ENCODE measurements at regions not wholly inside any gene's neighbourhood (a gene's known extent, or its start where the extent isn't known, plus 50 kb on each side); places are given as distances from the start of the nearest gene placed in this dataset.

DNA sequence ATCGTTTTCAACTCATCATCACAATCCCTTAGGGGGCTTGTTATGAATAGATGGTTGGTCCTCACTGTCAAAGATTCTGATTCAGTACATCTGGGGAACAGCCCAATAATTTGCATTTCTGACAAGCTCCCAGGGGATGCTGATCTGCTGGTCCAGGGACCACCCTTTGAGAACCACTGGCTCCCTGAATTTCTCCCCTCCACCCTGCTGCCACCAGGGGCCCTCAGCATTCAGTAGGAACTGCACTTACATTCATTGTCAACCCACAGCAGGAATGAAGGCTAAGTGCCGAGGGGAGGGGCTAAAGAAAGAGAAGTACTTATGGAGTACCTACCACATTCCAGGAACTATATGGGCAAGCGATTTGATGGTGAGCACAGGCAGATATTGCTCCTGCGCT, 85.9 kb downstream of the BOD1 start:
- H3K36me3 ChIP-seq (ENCODE audit: insufficient read depth, low read length, poor library complexity, severe bottlenecking): no peaks in the 10 kb centered on the region
- peaks cover 17% of the 10 kb centered on the region for H3K27me3 ChIP-seq (replicated peaks; ENCODE audit: insufficient read depth, low read depth, low read length, poor library complexity)
- H3K4me1 ChIP-seq (ENCODE audit: insufficient read depth, low read length, poor library complexity, severe bottlenecking): no peaks in the 10 kb centered on the region
- ChIA-PET POLR2A (ENCODE audit: low non-redundant PET) (no interaction called here), CTCF (no interaction called here)
- intact Hi-C loops (cut with micrococcal nuclease; ENCODE audit: unreplicated experiment): no loop called here
- H3K27ac ChIP-seq (ENCODE audit: low read depth, low read length, poor library complexity, severe bottlenecking): no peak overlapping the region
- no peaks in the 10 kb centered on the region for H3K9me3 ChIP-seq (ENCODE audit: low read depth, low read length, poor library complexity, severe bottlenecking)
- DNase-seq (ENCODE audit: low spot score): peak; percentile 38
- no peak overlapping the region for H3K4me3 ChIP-seq (ENCODE audit: low read depth, low read length, poor library complexity, severe bottlenecking)
- no TSS peak for BruUV-seq (replicated peaks)
- no peak for TF ChIP-seq EZH2 (IDR thresholded peaks at IDR 0.05; ENCODE audit: borderline replicate concordance, low read depth, low read length, poor library complexity, severe bottlenecking)
- TF ChIP-seq, protein P1, sequence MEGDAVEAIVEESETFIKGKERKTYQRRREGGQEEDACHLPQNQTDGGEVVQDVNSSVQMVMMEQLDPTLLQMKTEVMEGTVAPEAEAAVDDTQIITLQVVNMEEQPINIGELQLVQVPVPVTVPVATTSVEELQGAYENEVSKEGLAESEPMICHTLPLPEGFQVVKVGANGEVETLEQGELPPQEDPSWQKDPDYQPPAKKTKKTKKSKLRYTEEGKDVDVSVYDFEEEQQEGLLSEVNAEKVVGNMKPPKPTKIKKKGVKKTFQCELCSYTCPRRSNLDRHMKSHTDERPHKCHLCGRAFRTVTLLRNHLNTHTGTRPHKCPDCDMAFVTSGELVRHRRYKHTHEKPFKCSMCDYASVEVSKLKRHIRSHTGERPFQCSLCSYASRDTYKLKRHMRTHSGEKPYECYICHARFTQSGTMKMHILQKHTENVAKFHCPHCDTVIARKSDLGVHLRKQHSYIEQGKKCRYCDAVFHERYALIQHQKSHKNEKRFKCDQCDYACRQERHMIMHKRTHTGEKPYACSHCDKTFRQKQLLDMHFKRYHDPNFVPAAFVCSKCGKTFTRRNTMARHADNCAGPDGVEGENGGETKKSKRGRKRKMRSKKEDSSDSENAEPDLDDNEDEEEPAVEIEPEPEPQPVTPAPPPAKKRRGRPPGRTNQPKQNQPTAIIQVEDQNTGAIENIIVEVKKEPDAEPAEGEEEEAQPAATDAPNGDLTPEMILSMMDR (conservative IDR thresholded peaks at IDR 0.05; ENCODE audit: low read depth, low read length): 0 out of 2 replicates have a peak, but pooled peaks have one; percentile 37

DNA sequence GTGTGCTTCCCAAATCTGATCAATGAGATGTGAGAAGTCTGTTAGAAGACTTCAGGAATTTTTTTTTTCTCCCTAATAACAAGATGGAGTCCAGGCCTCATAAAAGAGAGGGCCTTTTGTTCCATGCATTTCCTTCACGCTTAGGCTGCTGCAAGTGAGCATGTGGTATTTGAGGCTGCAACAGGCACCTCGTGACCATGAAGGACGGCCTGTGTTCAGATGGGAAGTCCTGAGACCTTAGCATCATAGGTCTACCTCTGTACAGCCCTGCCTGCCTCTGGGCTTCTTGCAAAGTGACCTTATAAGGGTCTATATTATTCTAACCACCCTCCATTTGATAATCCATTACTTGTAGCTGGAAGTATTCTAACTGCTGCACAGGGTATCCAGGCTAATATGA, 86.6 kb downstream of the BOD1 start:
- no peak for DNase-seq (ENCODE audit: low spot score)
- intact Hi-C loops (cut with micrococcal nuclease; ENCODE audit: unreplicated experiment): no loop called here
- H3K4me3 ChIP-seq (ENCODE audit: low read depth, low read length, poor library complexity, severe bottlenecking): no peak overlapping the region
- H3K4me1 ChIP-seq (ENCODE audit: insufficient read depth, low read length, poor library complexity, severe bottlenecking): no peaks in the 10 kb centered on the region
- ChIA-PET POLR2A (ENCODE audit: low non-redundant PET) (no interaction called here), CTCF (no interaction called here)
- no TSS peak for BruUV-seq (replicated peaks)
- peaks cover 17% of the 10 kb centered on the region for H3K27me3 ChIP-seq (replicated peaks; ENCODE audit: insufficient read depth, low read depth, low read length, poor library complexity)
- H3K9me3 ChIP-seq (ENCODE audit: low read depth, low read length, poor library complexity, severe bottlenecking): no peaks in the 10 kb centered on the region
- TF ChIP-seq EZH2 (IDR thresholded peaks at IDR 0.05; ENCODE audit: borderline replicate concordance, low read depth, low read length, poor library complexity, severe bottlenecking): no peak
- TF ChIP-seq, protein P1 (conservative IDR thresholded peaks at IDR 0.05; ENCODE audit: low read depth, low read length): no peak
- H3K36me3 ChIP-seq (ENCODE audit: insufficient read depth, low read length, poor library complexity, severe bottlenecking): no peaks in the 10 kb centered on the region
- H3K27ac ChIP-seq (ENCODE audit: low read depth, low read length, poor library complexity, severe bottlenecking): no peak overlapping the region

DNA sequence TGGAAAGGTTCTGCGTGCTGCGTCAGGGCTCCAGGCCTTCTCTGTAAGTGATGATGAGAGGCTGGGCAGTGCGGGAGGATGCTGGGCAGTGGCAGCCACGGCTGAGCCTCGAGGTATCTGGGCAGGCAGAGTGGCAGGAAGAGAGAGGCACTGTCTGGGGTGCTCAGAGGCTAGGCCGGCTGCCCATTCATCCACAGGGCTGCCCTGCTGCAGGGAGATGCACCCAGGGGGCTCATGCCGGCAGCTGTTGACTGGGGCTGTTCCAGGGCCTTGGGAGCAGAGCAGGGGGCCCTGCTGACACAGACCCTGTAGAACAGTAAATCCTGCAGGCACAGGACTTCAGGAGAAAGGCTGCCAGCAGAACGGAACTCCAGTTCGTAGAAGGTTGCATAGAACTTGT, 88.8 kb downstream of the BOD1 start:
- BruUV-seq (replicated peaks): no TSS peak
- Histone ChIP-seq H3K4me1 (ENCODE audit: insufficient read depth, low read length, poor library complexity, severe bottlenecking) (no peaks in the 10 kb centered on the region), H3K4me3 (ENCODE audit: low read depth, low read length, poor library complexity, severe bottlenecking) (no peak overlapping the region), H3K27me3 (replicated peaks; ENCODE audit: insufficient read depth, low read depth, low read length, poor library complexity) (peaks cover 12% of the 10 kb centered on the region), H3K9me3 (ENCODE audit: low read depth, low read length, poor library complexity, severe bottlenecking) (no peaks in the 10 kb centered on the region), H3K36me3 (ENCODE audit: insufficient read depth, low read length, poor library complexity, severe bottlenecking) (no peaks in the 10 kb centered on the region), H3K27ac (ENCODE audit: low read depth, low read length, poor library complexity, severe bottlenecking) (no peak overlapping the region)
- TF ChIP-seq, protein P1 (conservative IDR thresholded peaks at IDR 0.05; ENCODE audit: low read depth, low read length): no peak
- TF ChIP-seq EZH2 (IDR thresholded peaks at IDR 0.05; ENCODE audit: borderline replicate concordance, low read depth, low read length, poor library complexity, severe bottlenecking): no peak
- DNase-seq (ENCODE audit: low spot score): no peak
- POLR2A ChIA-PET (ENCODE audit: low non-redundant PET): no interaction called here
- intact Hi-C loops (cut with micrococcal nuclease; ENCODE audit: unreplicated experiment): no loop called here
- CTCF ChIA-PET: no interaction called here
